H1 (cell line): ENCODE measurements at regions not wholly inside any gene's neighbourhood (a gene's known extent, or its start where the extent isn't known, plus 50 kb on each side); places are given as distances from the start of the nearest gene placed in this dataset.

Experiments used
- CTCF ChIA-PET: fragments of 300-600 bp; sonication (Branson Sonifier 250); formaldehyde crosslinking; loops from one replicate; lab custom pipeline; 2021; ENCODE audit not compliant: partially characterized antibody; lab: Charles Lee
- POLR2A ChIA-PET: fragments of 300-600 bp; sonication (Branson Sonifier 250); formaldehyde crosslinking; loops from one replicate; lab custom pipeline; 2021; ENCODE audit warnings: inconsistent platforms; ENCODE audit not compliant: partially characterized antibody; lab: Charles Lee
- DNase-seq, 2 experiments: peaks; one replicate each; pipeline versions ENCODE4 v3.0.0 to v3.0.0-alpha.2; 2010 to 2022; ENCODE audit warnings: low spot score in 2 of 2, low read depth in 1 of 2, mixed read lengths in 1 of 2
- FAIRE-seq: peaks from 2 replicates; lab custom pipeline; 2011; peaks lifted over from hg19 to GRCh38; lab: Jason Lieb, UNC
- H2AFZ ChIP-seq: 2 replicates; pipeline ENCODE4 v1.8.1; 2012; ENCODE audit warnings: low read length, inconsistent platforms
- H2AK5ac ChIP-seq: 2 replicates; pipeline ENCODE4 v1.6.1; 2013; ENCODE audit warnings: low read depth, low read length
- H2BK120ac ChIP-seq: replicated peaks from 2 replicates; pipeline ENCODE3; 2013; ENCODE audit warnings: low read depth, low read length, inconsistent platforms
- H2BK12ac ChIP-seq: 2 replicates; pipeline ENCODE4 v1.6.1; 2013; ENCODE audit warnings: low read depth, low read length
- H2BK15ac ChIP-seq: 2 replicates; pipeline ENCODE4 v1.6.1; 2013; ENCODE audit warnings: low read length
- H2BK20ac ChIP-seq: 2 replicates; pipeline ENCODE4 v1.6.1; 2013; ENCODE audit warnings: low read length
- H2BK5ac ChIP-seq: 2 replicates; pipeline ENCODE4 v1.6.1; 2013; ENCODE audit warnings: low read depth, low read length
- H3K14ac ChIP-seq: 2 replicates; pipeline ENCODE4 v1.6.1; 2013; ENCODE audit warnings: inconsistent platforms; ENCODE audit not compliant: insufficient read length
- H3K18ac ChIP-seq: 2 replicates; pipeline ENCODE4 v1.6.1; 2013; ENCODE audit warnings: low read length; ENCODE audit errors: extremely low read depth
- H3K23ac ChIP-seq: 2 replicates; pipeline ENCODE4 v1.6.1; 2013; ENCODE audit warnings: inconsistent platforms; ENCODE audit not compliant: insufficient read length
- H3K23me2 ChIP-seq: 2 replicates; pipeline ENCODE4 v1.6.1; 2013; ENCODE audit warnings: low read depth, low read length
- H3K27ac ChIP-seq: 2 replicates; pipeline ENCODE4 v1.6.1; 2011; ENCODE audit warnings: low read depth, low read length, inconsistent platforms
- H3K27me3 ChIP-seq, 4 experiments: replicated peaks in 1 of 4; 1 replicate in 1 of 4; 2 replicates in 3 of 4; pipeline versions ENCODE4 v1.6.1 to v1.8.1; 2011 to 2013; ENCODE audit warnings: low read length in 3 of 4, mild to moderate bottlenecking in 3 of 4, inconsistent platforms in 2 of 4, mixed read lengths in 2 of 4, moderate library complexity in 1 of 4; ENCODE audit not compliant: control insufficient read depth in 3 of 4, insufficient read depth in 3 of 4; ENCODE audit errors: extremely low read depth in 1 of 4
- H3K36me3 ChIP-seq, 4 experiments: 2 replicates each; pipeline versions ENCODE4 v1.6.1 to v1.8.1; 2011 to 2013; ENCODE audit warnings: mild to moderate bottlenecking in 4 of 4, low read length in 3 of 4, moderate library complexity in 2 of 4, control low read depth in 1 of 4, inconsistent platforms in 1 of 4; ENCODE audit not compliant: insufficient read depth in 4 of 4, control insufficient read depth in 2 of 4
- H3K4ac ChIP-seq: replicated peaks from 2 replicates; pipeline ENCODE3; 2013; ENCODE audit warnings: low read length, low read depth, mixed read lengths, inconsistent platforms; ENCODE audit not compliant: insufficient read length
- H3K4me1 ChIP-seq, 4 experiments: replicated peaks in 1 of 4; 1 replicate in 1 of 4; 2 replicates in 3 of 4; pipeline versions ENCODE4 v1.6.1 to v1.8.1; 2011 to 2013; ENCODE audit warnings: low read length in 3 of 4, inconsistent platforms in 2 of 4, mixed read lengths in 1 of 4; ENCODE audit not compliant: insufficient read depth in 4 of 4, control insufficient read depth in 3 of 4
- H3K4me2 ChIP-seq, 2 experiments: 2 replicates each; pipeline versions ENCODE4 v1.6.1 to v1.8.1; 2011 to 2013; ENCODE audit warnings: low read depth in 2 of 2, low read length in 2 of 2, control low read depth in 1 of 2, inconsistent platforms in 1 of 2, mild to moderate bottlenecking in 1 of 2; ENCODE audit not compliant: insufficient read depth in 1 of 2
- H3K4me3 ChIP-seq, 4 experiments: fragments of 200-600, 300-600 bp in 1 of 4; sonication (generic), shearing (Covaris generic), sonication (Bioruptor Twin) in 1 of 4; 2 replicates each; pipeline versions ENCODE4 v1.5.1 to v1.8.1; 2011 to 2016; ENCODE audit warnings: low read length in 4 of 4, low read depth in 3 of 4, control low read depth in 2 of 4, inconsistent platforms in 2 of 4, mild to moderate bottlenecking in 2 of 4, mixed read lengths in 1 of 4, moderate library complexity in 1 of 4; ENCODE audit not compliant: insufficient read depth in 2 of 4; ENCODE audit errors: extremely low read depth in 1 of 4
- H3K56ac ChIP-seq: replicated peaks from 2 replicates; pipeline ENCODE3; 2013; ENCODE audit warnings: low read depth, mild to moderate bottlenecking, mixed read lengths, low read length, inconsistent platforms; ENCODE audit not compliant: insufficient read length
- H3K79me1 ChIP-seq: 2 replicates; pipeline ENCODE4 v1.6.1; 2013; ENCODE audit warnings: low read depth, low read length, control low read depth
- H3K79me2 ChIP-seq, 2 experiments: 2 replicates each; pipeline versions ENCODE4 v1.6.1 to v1.8.1; 2012 to 2013; ENCODE audit warnings: low read length in 2 of 2, mild to moderate bottlenecking in 2 of 2, inconsistent platforms in 1 of 2; ENCODE audit not compliant: insufficient read depth in 2 of 2, control insufficient read depth in 1 of 2
- H3K9ac ChIP-seq, 4 experiments: replicated peaks in 1 of 4; 1 replicate in 1 of 4; 2 replicates in 3 of 4; pipeline versions ENCODE4 v1.6.1 to v1.8.1; 2011 to 2013; ENCODE audit warnings: low read depth in 3 of 4, low read length in 3 of 4, control low read depth in 2 of 4, mild to moderate bottlenecking in 2 of 4, moderate library complexity in 2 of 4, inconsistent platforms in 1 of 4; ENCODE audit errors: extremely low read depth in 1 of 4
- H3K9me3 ChIP-seq, 2 experiments: 2 replicates each; pipeline versions ENCODE4 v1.6.1 to v1.8.1; 2012 to 2013; ENCODE audit warnings: mild to moderate bottlenecking in 2 of 2, moderate library complexity in 2 of 2, control low read depth in 1 of 2, inconsistent platforms in 1 of 2, low read depth in 1 of 2, low read length in 1 of 2, mixed read lengths in 1 of 2; ENCODE audit not compliant: insufficient read depth in 2 of 2
- H4K20me1 ChIP-seq, 2 experiments: replicated peaks in 1 of 2; 2 replicates each; pipeline versions ENCODE3 to v1.8.1; 2011 to 2013; ENCODE audit warnings: inconsistent platforms in 2 of 2, low read length in 2 of 2, mild to moderate bottlenecking in 1 of 2; ENCODE audit not compliant: insufficient read depth in 2 of 2, control insufficient read depth in 1 of 2
- H4K5ac ChIP-seq: 2 replicates; pipeline ENCODE4 v1.6.1; 2013; ENCODE audit warnings: low read length, low read depth, mixed read lengths, inconsistent platforms; ENCODE audit not compliant: insufficient read length
- H4K8ac ChIP-seq: 2 replicates; pipeline ENCODE4 v1.8.0; 2013; ENCODE audit warnings: mild to moderate bottlenecking, moderate library complexity, low read length, inconsistent platforms; ENCODE audit not compliant: insufficient read depth; ENCODE audit errors: extremely low read depth
- H4K91ac ChIP-seq: replicated peaks from 2 replicates; pipeline ENCODE3; 2013; ENCODE audit warnings: low read length, mixed read lengths, inconsistent platforms; ENCODE audit not compliant: insufficient read length
- ASH2L ChIP-seq: fragments of 200-600, 300-600 bp; sonication (generic); IDR thresholded peaks from one replicate; pipeline ENCODE4 v1.7.1; 2017; ENCODE audit warnings: low read length
- BRCA1 ChIP-seq: IDR thresholded peaks from 2 replicates; pipeline ENCODE4 v1.6.1; 2012; ENCODE audit warnings: low read depth, low read length, improper control_type of control experiment
- HDAC2 ChIP-seq, 2 experiments: fragments of 300-600 bp in 1 of 2; sonication (generic) in 1 of 2; IDR thresholded peaks; 2 replicates each; pipeline ENCODE4 v1.6.1; 2011 to 2012; ENCODE audit warnings: low read depth in 2 of 2, low read length in 2 of 2, mild to moderate bottlenecking in 2 of 2, moderate library complexity in 2 of 2, borderline replicate concordance in 1 of 2, inconsistent platforms in 1 of 2
- POLR2AphosphoS5 ChIP-seq: IDR thresholded peaks from 2 replicates; pipeline ENCODE4 v1.6.1; 2011; ENCODE audit warnings: low read depth, low read length
- RAD21 ChIP-seq, 2 experiments: IDR thresholded peaks in 1 of 2; conservative IDR thresholded peaks in 1 of 2; 2 replicates each; pipeline ENCODE4 v1.6.1; 2011; ENCODE audit warnings: low read depth in 2 of 2, low read length in 2 of 2, improper control_type of control experiment in 1 of 2, inconsistent platforms in 1 of 2, mild to moderate bottlenecking in 1 of 2, moderate library complexity in 1 of 2
- WGBS, 2 experiments: shearing (Covaris generic) in 1 of 2; methylation state at CpG; one replicate each; pipeline versions ENCODE4 v1.1.6 to v1.1.7; 2013 to 2015; ENCODE audit warnings: low lambda C conversion rate in 2 of 2, mixed read lengths in 2 of 2, inconsistent platforms in 1 of 2, low coverage in 1 of 2, missing lambda C conversion rate in 1 of 2; ENCODE audit not compliant: insufficient replicate concordance in 2 of 2, insufficient coverage in 1 of 2, insufficient read length in 1 of 2; ENCODE audit errors: extremely low coverage in 1 of 2, missing lambda C conversion rate in 1 of 2; 5-methylcytosine and 5-hydroxymethylcytosine counted together

DNA sequence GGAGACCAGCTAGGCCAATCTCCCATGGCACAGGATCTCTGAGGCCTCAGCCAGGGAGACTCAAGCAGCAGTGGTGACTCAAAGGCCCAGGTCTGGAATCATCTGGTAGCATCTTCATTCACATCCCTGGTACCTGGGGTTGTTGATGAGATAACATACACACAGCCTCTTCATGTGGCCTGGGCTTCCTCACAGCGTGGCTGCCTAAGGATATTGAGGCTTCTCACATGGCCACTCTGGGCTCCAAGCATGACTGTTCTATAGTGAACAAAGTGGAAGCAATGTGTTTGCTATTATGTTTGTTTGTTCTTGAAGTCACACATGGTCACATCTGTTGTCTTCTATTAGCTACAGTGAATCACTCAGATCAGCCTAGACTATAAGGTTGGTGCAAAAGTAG is 584.1 kb downstream of the VRK1 start:
- Histone ChIP-seq H3K79me2 (no peaks in the 10 kb centered on the region), H3K36me3 (no peaks in the 10 kb centered on the region), H2AK5ac (no peak overlapping the region; the same call in 1 of the 2 replicates), H3K27me3 (no peaks in the 10 kb centered on the region; a peak in 1 of 7 replicates), H2BK12ac (0 out of 2 replicates have a peak overlapping the region, but pooled peaks have one; percentile 61), H4K8ac (no peak overlapping the region), H4K20me1 (no peaks in the 10 kb centered on the region), H2BK5ac (no peak overlapping the region), H3K4me3 (no peak overlapping the region), H3K23me2 (no peaks in the 10 kb centered on the region), H2BK120ac (no peak overlapping the region), H4K91ac (no peak overlapping the region), H3K4me1 (peaks cover 5 to 23% (median 18%) of the 10 kb centered on the region in 4 experiments), H3K18ac (peak overlapping the region; percentile 19; the same call in 1 of the 2 replicates), H3K4me2 (no peak overlapping the region), H3K23ac (no peak overlapping the region), H3K9ac (no peak overlapping the region), H4K5ac (no peak overlapping the region), H2BK20ac (peak overlapping the region; percentile 73; the same call in 1 of the 2 replicates), H3K56ac (no peak overlapping the region), H3K79me1 (no peaks in the 10 kb centered on the region), H3K9me3 (no peaks in the 10 kb centered on the region), H3K14ac (no peak overlapping the region), H3K4ac (no peak overlapping the region), H3K27ac (no peak overlapping the region), H2AFZ (no peak overlapping the region), H2BK15ac (no peak overlapping the region)
- DNase-seq = no peak
- CTCF ChIA-PET = interaction anchor here (0.7 kb wide), 1 partner anchor 162 kb away, joined by 3 read pairs; no protein-coding TSS in a partner anchor
- no peak for TF ChIP-seq ASH2L
- no peak for TF ChIP-seq BRCA1
- TF ChIP-seq POLR2AphosphoS5 = no peak
- TF ChIP-seq RAD21 (IDR thresholded peaks at IDR 0.05 in 1 of 2, conservative IDR thresholded peaks at IDR 0.05 in 1 of 2; ENCODE audit: low read depth in 2 of 2, low read length in 2 of 2) = no peak
- TF ChIP-seq HDAC2 (IDR thresholded peaks at IDR 0.05; ENCODE audit: borderline replicate concordance in 1 of 2, low read depth in 2 of 2, low read length in 2 of 2) = no peak
- no peak for FAIRE-seq
- POLR2A ChIA-PET = no interaction called here
- 91% methylated on average over 1 of the region's 1 CpG; no CpG with 5 or more reads in 1 of the 2 experiments for WGBS, 2 experiments
